Endothelial cell of umbilical vein (primary cell): ENCODE measurements at regions not wholly inside any gene's neighbourhood (a gene's known extent, or its start where the extent isn't known, plus 50 kb on each side); places are given as distances from the start of the nearest gene placed in this dataset.

Experiments
- CTCF ChIP-seq, 2 donors: IDR thresholded peaks; 1 replicate in 1 of 2; 2 replicates in 1 of 2; pipeline ENCODE4 v1.5.1; 2011; ENCODE audit warnings: low read length in 2 of 2, mild to moderate bottlenecking in 2 of 2, moderate library complexity in 2 of 2, control low read depth in 1 of 2, inconsistent platforms in 1 of 2, low read depth in 1 of 2; ENCODE audit not compliant: insufficient read depth in 1 of 2; ENCODE audit errors: extremely low read depth in 1 of 2
- MAX ChIP-seq: IDR thresholded peaks from 2 replicates; pipeline ENCODE4 v1.6.1; 2011; ENCODE audit not compliant: insufficient read depth, insufficient read length
- POLR2A ChIP-seq: IDR thresholded peaks from 2 replicates; pipeline ENCODE4 v1.6.1; 2012; ENCODE audit warnings: low read depth, mild to moderate bottlenecking, control low read depth, low read length

- no peak for TF ChIP-seq CTCF (IDR thresholded peaks at IDR 0.05; ENCODE audit: extremely low read depth in 1 of 2, insufficient read depth in 1 of 2, low read depth in 1 of 2, low read length in 2 of 2)
- no peak for TF ChIP-seq POLR2A
- no peak for TF ChIP-seq MAX
Measured at GRCh38 chrX:88244066-88244465, 503.0 kb upstream of the CPXCR1 start.
